DND-41 (cell line): ENCODE measurements at regions not wholly inside any gene's neighbourhood (a gene's known extent, or its start where the extent isn't known, plus 50 kb on each side); places are given as distances from the start of the nearest gene placed in this dataset.

ENCODE experiments used
- CTCF ChIP-seq: IDR thresholded peaks from 2 replicates; pipeline ENCODE4 v1.5.1; 2012; ENCODE audit warnings: borderline replicate concordance, low read length, moderate library complexity, mild to moderate bottlenecking; ENCODE audit not compliant: poor library complexity, severe bottlenecking; ENCODE audit errors: extremely low read depth
- EZH2 ChIP-seq: IDR thresholded peaks from 3 replicates; pipeline ENCODE4 v1.6.1; 2012; ENCODE audit warnings: borderline replicate concordance, low read depth, mild to moderate bottlenecking, moderate library complexity, low read length, inconsistent platforms; ENCODE audit not compliant: severe bottlenecking

- TF ChIP-seq CTCF (peak; percentile 83), EZH2 (no peak)
Observed at GRCh38 chr14:94689218-94689984, 77.2 kb downstream of the SERPINA3 start.
